SK-N-DZ (cell line): ENCODE measurements at regions not wholly inside any gene's neighbourhood (a gene's known extent, or its start where the extent isn't known, plus 50 kb on each side); places are given as distances from the start of the nearest gene placed in this dataset.
A peak's percentile ranks its signal among the peaks of the same experiment; 100 is the strongest.
"Not testable (repeated sequence)": the region's sequence is repeated elsewhere in the genome, so short reads cannot be mapped to it uniquely, and the experiment has no call there.

Source experiments
- DNase-seq: peaks from one replicate; pipeline ENCODE4 v3.0.0-alpha.2; 2015; ENCODE audit warnings: low spot score

DNA sequence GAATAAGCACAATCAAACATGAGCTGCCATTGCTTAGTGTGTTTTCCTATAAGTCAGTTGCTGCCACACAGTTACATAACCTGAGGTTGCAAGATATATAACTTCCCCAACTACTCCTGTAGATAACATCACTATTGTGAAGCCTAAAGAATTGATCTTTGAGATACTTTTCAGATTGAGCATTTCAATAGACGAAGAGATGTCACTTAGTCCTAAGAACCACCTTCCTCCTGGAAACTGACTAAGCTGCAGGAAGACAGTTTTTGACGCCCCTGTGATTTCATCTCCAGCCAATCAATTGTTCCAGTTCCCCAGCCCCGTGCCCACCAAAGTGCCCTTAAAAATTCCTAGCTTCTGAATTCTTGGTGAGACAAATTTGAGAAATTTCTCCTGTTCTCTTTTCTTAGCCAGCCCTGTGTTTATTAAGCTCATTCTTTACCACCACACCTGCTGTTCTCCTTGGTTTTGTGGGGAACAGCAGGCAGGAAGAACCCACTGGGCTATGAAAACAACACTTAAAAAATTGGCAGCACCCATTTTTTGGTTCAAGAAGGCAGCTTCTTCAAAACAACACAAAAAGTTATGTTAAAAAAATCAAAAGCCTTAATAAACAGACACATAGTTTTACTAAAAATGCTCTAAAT, 317.1 kb upstream of the PABPC4L start:
- DNase-seq: no peak

DNA sequence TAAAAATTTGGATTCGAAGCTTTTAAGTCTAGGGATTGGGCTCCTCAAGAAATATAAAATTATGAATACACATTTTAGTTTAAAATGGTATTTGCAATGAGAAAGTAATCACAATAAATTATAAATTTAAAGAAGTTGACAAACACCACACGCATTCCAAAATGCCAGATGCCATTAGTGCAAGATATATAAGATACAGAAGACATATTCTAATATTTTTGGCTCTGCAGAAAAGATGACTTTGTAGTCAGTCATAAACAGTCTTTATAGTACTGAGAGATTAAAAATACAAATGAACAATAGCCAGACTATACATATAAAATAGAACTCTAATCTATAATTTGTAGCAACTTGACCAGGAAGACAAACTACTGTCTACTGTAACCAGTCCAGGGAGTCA, 309.0 kb upstream of the PABPC4L start:
- no peak for DNase-seq

- no peak for DNase-seq
Observed at GRCh38 chr4:134505511-134505910, 303.9 kb upstream of the PABPC4L start.

GRCh38 chr4:134501973-134502643, 300.5 kb upstream of the PABPC4L start:
- DNase-seq: no peak

DNA sequence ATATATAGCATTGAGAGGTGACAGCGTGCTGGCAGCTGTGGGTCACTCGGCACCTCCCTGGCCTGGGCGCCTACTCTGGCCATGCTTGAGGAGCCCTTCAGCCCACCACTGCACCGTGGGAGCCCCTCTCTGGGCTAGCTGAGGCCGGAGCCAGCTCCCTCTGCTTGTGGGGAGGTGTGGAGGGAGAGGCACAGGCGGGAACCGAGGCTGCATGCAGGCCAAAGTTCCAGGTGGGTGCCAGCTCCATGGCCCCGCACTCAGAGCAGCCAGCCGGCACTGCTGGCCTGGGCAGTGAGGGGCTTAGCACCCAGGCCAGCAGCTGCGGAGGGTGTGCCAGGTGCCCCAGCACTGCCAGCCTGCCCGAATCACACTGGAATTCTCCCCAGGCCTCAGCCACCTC, 299.9 kb upstream of the PABPC4L start:
- DNase-seq: not testable (repeated sequence)

- DNase-seq: no peak
Observed at GRCh38 chr4:134499074-134499473, 297.5 kb upstream of the PABPC4L start.

DNA sequence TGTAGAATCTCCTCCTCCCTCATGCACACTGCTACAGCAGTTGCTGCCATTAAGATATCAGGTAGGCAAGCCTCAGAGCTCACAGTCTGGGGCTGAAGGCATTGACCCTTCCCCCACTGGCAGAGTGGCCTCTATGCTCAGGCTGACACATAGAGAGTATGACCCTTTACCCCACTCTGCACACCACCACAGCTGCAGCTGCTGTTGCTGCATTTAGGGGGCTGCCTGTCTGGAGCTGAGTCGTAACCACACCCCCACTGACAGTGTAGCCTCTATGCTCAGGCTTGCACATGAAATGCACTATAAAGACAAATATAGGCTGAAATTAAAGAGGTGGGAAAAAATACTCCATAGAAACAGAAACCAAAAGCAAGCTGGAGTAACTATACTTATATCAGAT, 289.3 kb upstream of the PABPC4L start:
- no peak for DNase-seq

- DNase-seq: not testable (repeated sequence)
Observed at GRCh38 chr4:134483514-134483913, 281.9 kb upstream of the PABPC4L start.

DNA sequence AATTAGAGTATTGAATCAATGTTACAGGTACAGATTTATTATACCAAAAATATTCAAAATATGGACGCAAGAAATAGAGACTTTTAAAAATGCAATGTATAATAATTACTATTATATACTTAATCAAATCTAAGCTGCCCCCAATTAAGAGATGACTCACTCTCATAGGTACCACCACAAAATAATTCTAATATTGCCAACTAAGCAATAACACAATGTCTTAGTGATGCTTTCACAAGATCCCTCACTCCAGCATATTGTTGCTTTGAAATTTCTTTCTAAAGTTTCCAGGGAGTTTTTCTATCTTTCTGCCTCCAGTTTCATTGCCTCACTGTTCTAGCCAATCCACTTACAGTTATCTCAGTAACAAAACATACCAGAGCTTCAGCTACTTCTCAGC, 270.0 kb upstream of the PABPC4L start:
- DNase-seq: no peak

- DNase-seq: peak; percentile 35
Observed at GRCh38 chr4:134470544-134470943, 269.0 kb upstream of the PABPC4L start.

DNA sequence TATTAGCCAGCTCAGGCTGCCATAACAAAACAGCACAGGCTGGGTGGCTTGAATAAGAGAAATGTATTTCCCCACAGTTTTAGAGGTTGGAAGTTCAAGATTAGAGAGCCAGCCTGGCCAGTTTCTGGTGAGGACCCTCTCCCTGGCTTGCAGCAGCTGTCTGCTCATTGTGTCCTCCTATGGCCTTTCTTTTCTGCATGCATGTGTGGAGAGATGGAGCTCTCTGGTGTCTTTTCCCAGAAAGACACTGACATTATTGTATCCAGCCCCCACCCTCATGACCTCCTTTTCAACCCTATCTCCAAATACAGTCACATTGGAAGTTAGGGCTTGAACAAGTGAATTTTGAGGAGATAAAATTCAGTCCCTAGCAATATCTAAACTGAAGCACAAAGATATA, 263.8 kb upstream of the PABPC4L start:
- DNase-seq: peak; percentile 13

DNA sequence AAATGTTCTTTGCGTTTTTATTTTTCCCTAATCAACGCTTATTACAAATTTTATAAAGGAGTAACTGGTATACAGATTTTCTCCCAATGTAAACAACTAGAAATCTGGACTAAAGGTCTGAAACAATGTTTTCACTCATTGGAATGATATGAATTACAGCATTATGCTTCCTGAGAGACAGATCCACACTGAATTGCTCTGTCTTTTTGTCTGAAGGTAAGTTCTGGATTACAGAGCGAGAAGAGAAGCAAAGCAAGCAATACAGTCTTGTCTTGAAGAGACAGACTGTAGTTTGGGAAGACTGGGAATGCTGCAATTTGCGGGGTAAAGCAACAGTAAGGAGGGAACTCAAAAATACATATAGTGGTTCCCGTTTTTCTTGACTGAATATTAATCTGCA, 262.2 kb upstream of the PABPC4L start:
- DNase-seq: no peak

DNA sequence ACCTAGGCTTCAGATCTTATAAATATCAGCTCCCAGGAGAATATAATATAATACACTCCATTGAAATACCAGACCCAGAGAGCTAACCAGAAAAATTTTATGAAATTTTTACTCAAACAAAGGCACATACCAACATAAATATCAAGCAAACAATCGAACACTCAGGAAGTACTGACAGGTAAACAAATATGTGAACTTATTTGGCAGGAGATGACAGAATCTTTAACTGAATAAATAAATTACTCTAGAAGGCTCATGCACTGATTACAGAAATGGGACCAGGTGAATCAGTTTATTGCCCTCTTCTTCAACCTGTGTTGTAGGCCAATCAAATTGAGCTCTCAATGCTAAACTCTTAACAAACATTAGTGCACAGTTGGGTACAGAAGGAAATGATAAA, 225.2 kb upstream of the PABPC4L start:
- no peak for DNase-seq

- no peak for DNase-seq
Observed at GRCh38 chr4:134425756-134426155, 224.2 kb upstream of the PABPC4L start.

DNA sequence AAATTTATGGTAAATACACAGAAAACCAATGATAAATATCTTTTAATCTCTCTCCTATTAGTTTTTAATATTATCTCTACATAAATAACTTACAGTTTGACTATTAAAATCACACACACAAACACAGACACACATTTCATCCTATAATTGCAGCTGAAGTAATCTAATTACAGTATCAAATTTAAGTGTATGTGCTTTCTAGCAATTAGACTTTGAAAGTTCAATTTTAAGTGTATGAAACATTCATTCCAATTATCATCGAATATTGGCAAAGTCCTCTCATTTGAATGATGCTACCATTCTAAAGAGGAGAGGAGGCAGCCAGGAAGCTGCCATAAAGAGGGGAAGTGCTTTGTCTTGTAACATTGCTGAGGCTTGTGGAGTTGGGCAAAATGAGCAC, 221.2 kb upstream of the PABPC4L start:
- peak; percentile 48 for DNase-seq

DNA sequence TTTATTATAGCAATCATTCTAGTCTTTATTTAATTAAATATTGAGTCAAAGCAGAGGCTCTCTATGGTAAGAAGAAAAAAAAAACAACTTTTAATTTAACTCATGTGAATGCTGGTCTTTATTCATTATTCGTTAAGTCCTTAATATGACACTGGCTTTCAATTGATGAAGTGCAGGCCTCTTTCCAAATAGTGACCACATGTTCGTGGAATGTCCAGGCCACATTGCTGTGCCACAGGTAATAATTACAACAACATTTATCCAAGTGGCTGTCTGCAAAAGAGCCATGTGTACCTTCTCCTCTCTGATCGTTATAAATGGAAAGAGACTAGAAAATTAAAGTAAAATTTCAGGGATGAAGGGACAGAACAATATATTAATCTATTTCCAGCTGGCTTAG, 220.1 kb upstream of the PABPC4L start:
- peak; percentile 92 for DNase-seq

GRCh38 chr4:134408897-134409296, 207.3 kb upstream of the PABPC4L start:
- DNase-seq: peak; percentile 79

DNA sequence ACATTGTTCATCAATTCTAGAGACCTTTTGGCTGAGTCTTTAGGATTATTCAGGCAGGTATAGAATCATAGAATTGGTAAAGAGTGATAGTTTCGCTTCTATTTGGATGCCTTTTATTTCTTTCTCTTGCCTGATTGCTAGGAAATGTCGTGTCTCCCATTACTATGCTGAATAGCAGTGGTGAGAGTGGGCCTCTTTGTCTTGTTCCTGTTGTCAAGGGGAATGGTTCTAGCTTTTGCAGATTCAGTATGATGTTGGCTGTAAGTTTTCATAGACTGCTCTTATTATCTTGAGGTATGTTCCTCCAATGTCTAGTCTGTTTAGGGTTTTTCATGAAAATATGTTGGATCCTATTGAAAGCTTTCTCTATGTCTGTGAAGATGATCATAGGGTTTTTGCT, 200.2 kb upstream of the PABPC4L start:
- no peak for DNase-seq

DNA sequence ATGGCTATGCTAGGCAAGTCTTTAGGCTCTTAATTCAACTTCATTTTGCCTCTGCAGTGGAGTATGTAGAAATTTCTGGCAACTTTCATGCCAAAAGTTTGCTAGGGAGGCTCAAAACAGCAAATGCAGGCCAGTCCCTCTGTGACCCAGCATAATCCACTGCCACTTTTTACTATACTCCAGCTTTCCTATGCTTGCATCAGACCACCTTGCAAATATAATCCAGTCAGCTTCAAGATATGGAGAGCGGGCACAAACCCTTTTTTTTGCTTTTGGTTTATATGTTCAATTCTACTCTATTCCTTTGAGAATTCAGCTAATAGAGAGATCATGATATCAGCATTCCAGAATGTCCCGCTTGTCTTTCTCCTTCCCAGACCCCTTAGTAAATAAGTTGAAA, 192.0 kb upstream of the PABPC4L start:
- DNase-seq: no peak

DNA sequence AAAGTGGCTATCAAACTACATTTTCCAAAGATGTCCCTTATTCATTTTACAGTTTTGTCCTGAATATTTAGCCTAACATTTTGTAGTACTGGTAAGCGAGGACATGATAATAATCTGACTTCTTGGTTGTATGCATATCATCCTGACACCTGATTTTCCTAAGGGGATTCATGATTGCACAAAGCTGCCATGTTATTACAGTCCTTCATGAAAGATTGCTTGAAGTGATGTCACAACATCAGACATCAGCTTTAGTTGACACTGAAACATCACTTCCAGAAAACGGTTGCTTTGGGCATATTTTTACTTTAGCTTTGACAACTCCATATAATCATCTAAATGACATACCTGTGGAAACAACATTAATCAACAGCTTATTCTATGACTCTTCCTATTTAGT, 188.7 kb upstream of the PABPC4L start:
- no peak for DNase-seq

DNA sequence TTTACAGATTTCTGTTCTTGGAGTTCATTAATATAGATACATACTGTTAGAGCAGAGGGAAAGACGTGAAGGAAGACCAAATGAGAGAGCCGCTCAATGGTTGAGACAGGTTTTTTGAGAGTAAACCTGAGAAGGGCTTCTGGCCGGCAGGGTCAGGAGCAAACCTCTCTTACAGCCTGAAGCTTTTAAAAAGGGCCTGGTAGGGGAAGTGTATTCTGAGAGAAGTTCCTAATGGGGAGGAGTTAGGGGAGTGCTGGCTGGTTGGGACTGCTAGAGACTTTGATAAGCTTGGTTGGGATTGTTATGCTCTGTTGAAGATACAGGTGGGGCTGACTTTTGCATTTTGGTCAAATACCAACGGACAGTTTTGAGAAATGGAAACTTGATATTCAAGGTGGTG, 186.8 kb upstream of the PABPC4L start:
- DNase-seq: no peak

GRCh38 chr4:134382478-134383227, 181.1 kb upstream of the PABPC4L start:
- DNase-seq: no peak

DNA sequence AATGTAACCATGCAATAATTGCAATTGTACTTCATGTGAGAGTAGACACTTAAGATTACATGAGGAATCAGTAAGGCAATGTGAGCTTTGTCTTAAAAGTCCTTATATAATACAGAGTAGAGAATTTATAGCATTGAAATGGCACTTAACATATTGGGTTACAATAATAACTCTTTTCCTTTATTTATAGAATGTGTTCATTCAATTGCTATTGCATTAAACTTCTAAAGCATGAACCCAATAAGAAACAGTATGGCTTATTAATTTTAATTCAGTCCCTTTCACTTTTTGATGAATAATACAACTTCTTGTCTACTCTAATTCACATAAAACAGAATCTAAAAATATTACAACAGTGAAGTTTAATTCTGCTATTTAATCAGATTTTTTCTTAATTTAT, 174.2 kb upstream of the PABPC4L start:
- no peak for DNase-seq
